ACHN (cell line): ENCODE measurements at regions not wholly inside any gene's neighbourhood (a gene's known extent, or its start where the extent isn't known, plus 50 kb on each side); places are given as distances from the start of the nearest gene placed in this dataset.

Source experiments
- DNase-seq: peaks from one replicate; pipeline ENCODE4 v3.0.0-alpha.2; 2015
- in situ Hi-C: cut with HindIII; loops from 2 replicates; pipeline ENCODE4 v1.10.0; 2017; ENCODE audit warnings: low sequenced_read_pairs, low pct_ligation_motif_present, low pct_unique_long_range_greater_than_20kb

DNA sequence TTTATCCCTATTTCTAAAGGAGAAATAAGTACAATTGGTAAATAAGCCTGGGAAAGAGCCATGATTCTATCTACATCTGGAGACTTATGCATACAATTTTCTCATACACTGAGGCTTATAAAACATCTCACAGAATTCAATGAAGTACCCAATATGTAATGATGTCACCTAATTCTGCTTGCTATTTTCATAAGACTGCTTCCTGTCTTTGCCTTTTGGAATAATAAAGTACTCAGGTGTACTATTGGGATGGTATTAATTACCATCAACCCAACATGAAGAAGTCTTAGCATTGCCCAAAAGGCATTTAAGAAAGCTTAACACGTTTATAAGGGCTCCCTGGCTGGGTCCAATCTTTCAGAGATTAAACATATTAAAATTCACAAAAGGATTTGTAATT lies 216.4 kb upstream of the TSHZ2 start:
- no peak for DNase-seq
- in situ Hi-C loops: no loop called here

- in situ Hi-C loops: no loop called here
- no peak for DNase-seq
These were observed 217.8 kb upstream of the TSHZ2 start for GRCh38 chr20:52754366-52754765.

DNA sequence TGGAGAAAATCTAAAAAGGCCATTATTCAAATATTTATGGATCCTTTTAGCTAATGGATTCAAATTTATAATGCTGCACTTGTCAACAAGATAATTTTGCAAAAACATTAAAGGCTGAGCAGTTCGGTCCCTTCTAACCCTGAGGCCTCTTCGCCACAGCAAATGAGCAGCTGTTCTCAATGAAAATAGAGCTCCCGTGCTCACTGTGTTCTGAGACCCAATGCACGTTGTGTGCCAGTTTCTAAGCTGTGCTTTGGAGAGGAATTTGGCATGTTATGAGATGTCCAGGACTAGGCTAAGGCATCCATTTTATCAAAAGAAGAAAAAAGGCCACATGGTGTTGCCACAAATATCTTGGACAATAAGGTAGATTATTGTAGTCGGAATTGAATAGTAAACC lies 220.1 kb upstream of the TSHZ2 start:
- in situ Hi-C loops: no loop called here
- DNase-seq: no peak

DNA sequence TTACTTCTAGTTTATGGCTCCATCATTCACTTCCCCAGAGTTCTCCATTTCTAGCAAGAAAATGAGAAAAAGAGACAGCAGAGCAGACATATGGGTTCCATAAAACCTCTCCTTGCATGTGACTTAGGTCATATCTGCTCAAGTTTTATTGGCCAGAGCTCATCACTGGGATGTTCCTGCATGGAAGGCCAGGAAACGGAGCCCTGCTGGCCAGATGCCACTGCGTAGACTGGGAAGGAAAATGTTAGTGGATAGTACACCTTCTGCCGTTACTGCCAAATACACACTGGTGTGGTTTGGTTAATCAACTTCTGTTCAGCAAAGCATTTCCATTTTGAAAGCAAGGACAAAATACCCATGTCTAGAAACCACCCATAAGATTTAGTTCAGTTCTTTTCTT lies 220.6 kb upstream of the TSHZ2 start:
- no peak for DNase-seq
- in situ Hi-C loops: no loop called here

GRCh38 chr20:52749938-52750337 lies 222.2 kb upstream of the TSHZ2 start:
- in situ Hi-C loops: no loop called here
- DNase-seq: no peak

- DNase-seq: no peak
- in situ Hi-C loops: no loop called here
These were observed 223.2 kb upstream of the TSHZ2 start for GRCh38 chr20:52748990-52749389.

DNA sequence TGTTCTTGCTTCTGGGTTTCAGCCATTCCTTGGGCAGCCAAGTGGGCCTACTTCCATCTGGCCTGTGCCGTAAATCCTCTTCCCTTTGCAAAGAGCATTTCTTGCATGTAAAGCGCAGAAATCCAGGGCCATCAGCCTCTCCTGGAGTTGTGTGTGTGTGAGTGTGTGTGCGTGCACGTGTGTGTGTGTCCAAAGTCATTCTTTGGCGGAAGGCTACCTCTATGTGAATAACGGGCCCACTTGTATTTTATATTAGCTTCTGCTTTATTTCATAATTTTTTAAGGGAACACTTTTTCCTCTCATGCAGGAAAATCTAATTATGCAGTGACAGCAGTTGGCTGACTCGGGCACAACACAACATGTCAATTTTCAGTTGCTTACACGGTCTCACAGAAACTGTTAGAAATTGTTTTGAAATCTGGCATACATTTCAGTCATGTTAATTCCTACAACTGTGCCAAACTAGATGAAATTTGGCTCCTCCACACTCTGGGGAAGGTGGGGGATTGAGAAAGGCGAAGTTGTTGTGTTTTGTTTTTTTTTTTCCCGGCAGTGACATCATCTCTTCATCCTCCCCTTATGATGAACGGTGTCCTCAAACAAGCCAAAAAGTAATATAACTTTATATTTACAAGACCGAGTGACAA lies 223.7 kb upstream of the TSHZ2 start:
- in situ Hi-C loops: no loop called here
- no peak for DNase-seq

DNA sequence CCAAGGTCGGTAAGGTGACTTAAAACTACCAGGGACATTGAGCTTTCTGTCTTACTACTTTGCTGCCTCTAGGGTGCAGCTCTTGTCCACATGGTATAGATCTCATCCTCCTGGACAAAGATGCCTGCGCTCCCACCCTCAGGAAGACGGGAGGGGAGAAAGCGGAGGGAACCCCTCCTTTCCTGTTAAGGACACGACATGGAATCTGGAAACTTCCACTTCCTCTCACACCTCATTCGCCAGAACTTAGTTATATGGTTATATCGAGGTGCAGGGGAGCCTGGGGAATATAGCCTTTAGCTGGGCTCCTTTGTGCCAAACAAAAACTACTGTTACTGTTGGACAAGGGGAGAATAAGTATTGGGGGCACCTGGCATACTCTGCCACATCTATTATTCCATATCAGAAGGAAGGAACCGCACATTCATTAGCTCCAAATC lies 224.3 kb upstream of the TSHZ2 start:
- no peak for DNase-seq
- in situ Hi-C loops: no loop called here

DNA sequence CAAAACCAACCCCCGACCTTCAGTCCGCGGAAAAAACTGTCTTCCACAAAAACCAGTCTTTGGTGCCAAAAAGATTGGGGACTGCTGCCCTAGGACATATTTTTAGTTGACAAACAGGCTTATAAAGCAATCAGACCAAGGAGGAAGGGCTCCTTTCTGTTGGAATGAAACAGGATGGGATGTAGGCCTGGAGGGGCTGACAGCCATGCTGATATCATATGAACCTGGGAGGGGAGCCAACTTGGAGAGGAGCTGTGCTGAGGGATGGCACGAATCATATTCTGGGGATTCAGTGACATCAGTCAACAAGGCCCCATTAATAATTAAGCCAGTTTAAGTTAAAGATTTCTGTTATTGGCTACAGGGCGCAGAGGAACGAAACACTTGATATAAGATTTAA lies 225.4 kb upstream of the TSHZ2 start:
- no peak for DNase-seq
- in situ Hi-C loops: no loop called here

DNA sequence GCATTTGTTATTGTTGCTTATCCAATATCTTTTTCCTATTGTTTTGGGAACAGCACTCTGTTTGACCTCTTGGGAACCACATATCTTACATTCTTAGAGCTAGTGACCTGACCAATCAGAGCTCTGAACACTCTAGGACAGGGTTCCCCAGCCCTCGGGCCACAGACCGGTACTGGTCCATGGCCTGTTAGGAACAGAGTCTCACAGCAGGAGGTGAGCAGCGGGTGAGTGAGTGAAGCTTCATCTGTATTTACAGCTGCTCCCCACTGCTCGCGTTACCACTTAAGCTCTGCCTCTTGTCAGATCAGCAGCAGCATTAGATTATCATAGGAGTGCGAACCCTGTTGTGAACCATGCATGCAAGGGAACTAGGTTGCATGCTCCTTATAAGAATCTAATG lies 226.0 kb upstream of the TSHZ2 start:
- in situ Hi-C loops: no loop called here
- DNase-seq: no peak

GRCh38 chr20:52744441-52744840 lies 227.7 kb upstream of the TSHZ2 start:
- in situ Hi-C loops: no loop called here

DNA sequence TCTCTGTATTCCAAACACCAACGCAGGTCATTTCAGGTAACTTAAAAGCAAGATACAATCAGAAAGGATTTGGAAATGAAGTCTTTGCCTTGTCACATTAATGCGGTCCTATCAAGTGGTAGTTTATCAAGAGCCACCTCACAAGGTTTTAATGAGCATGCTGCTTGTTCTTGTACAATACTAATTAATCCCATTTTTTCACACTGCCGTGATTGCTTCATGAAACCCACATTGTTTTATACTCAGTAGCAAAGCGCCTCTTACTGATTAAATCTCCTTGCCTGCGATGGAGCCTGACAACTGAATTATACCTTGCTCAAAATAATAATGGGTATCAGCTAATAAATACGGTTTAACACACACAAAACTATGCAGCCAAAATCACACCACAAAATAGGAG lies 234.1 kb upstream of the TSHZ2 start:
- in situ Hi-C loops: no loop called here
- no peak for DNase-seq

More at GRCh38 chr20:52744441-52744840, 227.7 kb upstream of the TSHZ2 start:
- no peak for DNase-seq

GRCh38 chr20:52736507-52736906 lies 235.7 kb upstream of the TSHZ2 start:
- DNase-seq: no peak
- in situ Hi-C loops: no loop called here

GRCh38 chr20:52731093-52731492 lies 241.1 kb upstream of the TSHZ2 start:
- in situ Hi-C loops: no loop called here
- no peak for DNase-seq

GRCh38 chr20:52727740-52728456 lies 244.3 kb upstream of the TSHZ2 start:
- DNase-seq: no peak
- in situ Hi-C loops: no loop called here

- DNase-seq: no peak
- in situ Hi-C loops: no loop called here
These were observed 247.6 kb upstream of the TSHZ2 start for GRCh38 chr20:52724541-52724940.

GRCh38 chr20:52722926-52723688 lies 249.1 kb upstream of the TSHZ2 start:
- DNase-seq: no peak
- in situ Hi-C loops: no loop called here

- no peak for DNase-seq
- in situ Hi-C loops: no loop called here
These were observed 264.0 kb upstream of the TSHZ2 start for GRCh38 chr20:52708137-52708536.

GRCh38 chr20:52704553-52704952 lies 267.6 kb upstream of the TSHZ2 start:
- in situ Hi-C loops: no loop called here
- no peak for DNase-seq

GRCh38 chr20:52688345-52688744 lies 283.8 kb upstream of the TSHZ2 start:
- in situ Hi-C loops: no loop called here
- DNase-seq: no peak
